NCI-H2196 treated with DMSO at 0.1 percent for 48 hours (cell line): ENCODE measurements at regions not wholly inside any gene's neighbourhood (a gene's known extent, or its start where the extent isn't known, plus 50 kb on each side); places are given as distances from the start of the nearest gene placed in this dataset.

ENCODE experiments used
- DNase-seq: peaks from one replicate; lab custom pipeline; 2025; ENCODE audit not compliant: unreplicated experiment; lab: John Stamatoyannopoulos, UW

- no peak for DNase-seq
These were observed 336.0 kb upstream of the ZFHX3 start for GRCh38 chr16:73383988-73384365.

DNA sequence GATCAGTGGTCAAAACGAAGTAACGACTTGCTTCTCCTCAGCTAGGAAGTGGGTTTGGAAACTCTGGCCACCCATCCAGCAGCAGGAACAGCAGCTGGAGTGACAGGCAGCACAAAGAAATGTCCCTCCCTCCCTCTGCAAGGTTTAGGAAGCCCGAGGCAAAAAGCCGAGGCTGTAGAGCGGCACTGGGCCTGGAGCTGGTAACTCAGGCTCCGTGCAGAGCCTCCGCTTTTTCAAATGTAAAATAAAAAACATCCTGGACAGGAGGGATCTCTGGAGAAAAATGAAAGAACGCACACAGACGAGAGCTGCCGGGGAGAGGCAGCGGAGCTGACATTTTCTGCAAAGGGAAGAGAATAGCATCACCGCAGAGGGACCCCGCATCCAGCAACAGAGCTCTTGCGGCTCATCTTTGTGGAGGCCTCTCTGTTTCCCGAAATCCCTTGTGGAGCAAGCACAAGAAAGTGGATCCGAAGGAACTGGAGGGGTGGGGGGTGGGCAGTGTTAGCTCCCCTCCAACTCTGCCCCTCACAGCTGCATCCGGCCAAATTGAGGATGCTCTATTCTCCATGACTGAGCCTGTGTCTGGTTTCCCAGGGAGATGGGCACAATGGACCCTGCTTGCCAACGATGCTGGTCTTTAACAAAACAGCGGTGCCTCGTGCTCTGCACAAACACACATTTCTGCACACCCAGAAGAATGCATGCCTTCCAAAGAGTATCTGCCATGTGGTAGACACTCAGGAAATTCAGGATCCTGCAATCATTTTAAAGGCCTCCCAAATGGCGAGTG lies 335.5 kb upstream of the ZFHX3 start:
- DNase-seq: no peak

DNA sequence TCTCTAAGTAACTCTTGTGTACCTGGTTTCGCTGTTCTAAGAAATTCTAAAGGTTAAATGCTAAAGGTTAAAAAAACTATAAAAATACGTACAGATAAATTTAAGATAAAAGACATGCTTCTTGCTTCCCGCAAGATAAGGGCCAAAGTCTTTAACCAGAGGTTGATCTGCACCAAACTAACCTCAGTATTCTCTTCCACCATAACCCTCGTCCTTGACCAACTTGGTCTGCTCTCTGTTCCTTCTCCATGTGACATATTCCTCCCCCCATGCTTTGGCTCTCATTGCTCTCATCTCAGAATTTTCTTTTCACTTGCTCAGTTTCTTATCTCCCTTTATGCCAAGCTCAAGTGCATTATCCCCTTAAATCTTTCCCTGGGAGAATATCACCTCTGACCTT lies 330.5 kb upstream of the ZFHX3 start:
- DNase-seq: no peak

GRCh38 chr16:73371584-73372319 lies 323.8 kb upstream of the ZFHX3 start:
- DNase-seq: no peak

DNA sequence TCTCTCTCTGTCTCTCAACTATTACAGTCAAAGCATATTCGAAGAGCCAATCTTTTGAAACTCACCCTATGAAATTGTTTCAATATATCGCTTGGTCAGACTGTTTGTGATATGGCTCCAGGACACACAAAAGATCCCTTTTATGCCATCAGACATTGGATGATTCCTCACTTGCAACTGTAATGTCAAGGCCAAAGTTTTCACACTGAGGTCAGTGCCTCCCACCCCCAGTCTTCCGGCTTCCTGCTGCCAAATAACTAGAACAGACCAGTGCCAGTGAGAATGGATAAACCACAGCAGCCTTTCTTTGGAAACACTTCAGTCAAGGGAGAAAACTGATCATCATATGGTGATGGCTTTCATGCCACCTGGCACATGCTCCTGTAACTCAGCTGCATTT lies 321.9 kb upstream of the ZFHX3 start:
- DNase-seq: no peak

- no peak for DNase-seq
These were observed 320.8 kb upstream of the ZFHX3 start for GRCh38 chr16:73368715-73369114.

GRCh38 chr16:73365016-73365551 lies 317.2 kb upstream of the ZFHX3 start:
- DNase-seq: no peak

- DNase-seq: no peak
These were observed 316.5 kb upstream of the ZFHX3 start for GRCh38 chr16:73364413-73364812.

GRCh38 chr16:73361061-73361460 lies 313.1 kb upstream of the ZFHX3 start:
- no peak for DNase-seq

DNA sequence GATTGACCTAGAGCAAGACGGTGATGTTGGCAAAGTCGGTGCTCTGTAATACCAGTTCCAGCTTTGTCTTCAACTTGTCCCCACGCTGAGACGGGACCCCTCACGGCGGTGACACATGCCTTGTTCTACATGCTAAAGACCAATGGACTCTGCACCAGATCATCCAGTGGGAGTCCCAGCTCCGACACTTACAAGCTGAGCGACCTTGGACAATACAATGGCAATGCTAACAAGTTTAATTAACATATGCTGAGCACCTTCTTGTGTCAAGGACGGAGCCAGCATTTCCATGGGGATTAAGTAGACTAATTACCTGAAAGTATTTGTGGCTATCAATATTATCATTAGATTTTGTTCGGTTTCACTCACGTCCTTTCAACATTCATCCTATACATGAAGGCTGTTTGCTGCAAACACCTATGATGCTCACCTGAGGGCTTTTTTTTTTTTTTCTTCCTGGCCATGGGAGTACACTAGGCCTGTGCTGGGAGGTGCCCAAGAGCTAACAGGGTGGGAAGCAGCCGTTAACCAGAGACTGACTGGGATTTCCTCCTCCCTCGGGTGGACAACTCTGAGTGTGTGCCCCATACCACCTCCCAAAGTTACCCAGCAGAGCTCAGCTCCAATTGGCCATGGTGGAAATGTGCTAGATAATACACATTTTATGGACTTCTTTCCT lies 308.6 kb upstream of the ZFHX3 start:
- no peak for DNase-seq

GRCh38 chr16:73355981-73356380 lies 308.1 kb upstream of the ZFHX3 start:
- DNase-seq: no peak

DNA sequence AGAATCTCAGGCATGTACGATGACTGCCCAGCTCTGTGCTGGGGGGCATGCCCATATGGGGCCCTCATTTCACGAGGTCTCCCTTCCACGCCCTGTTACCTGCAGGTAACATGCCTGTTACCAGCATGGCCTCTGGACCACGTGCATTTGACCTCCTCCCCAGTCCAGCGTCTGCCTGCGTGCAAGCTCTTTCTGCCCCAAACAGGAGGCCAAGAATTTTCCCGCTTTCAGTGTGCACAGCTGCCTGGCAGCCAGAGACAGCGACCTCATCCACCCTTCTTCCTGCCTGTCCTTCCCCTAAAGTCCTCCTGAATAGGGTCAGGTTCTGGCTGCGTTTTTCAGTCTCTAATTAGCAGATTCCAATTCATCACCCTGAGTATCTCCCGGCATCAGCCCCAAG lies 306.5 kb upstream of the ZFHX3 start:
- DNase-seq: no peak

- no peak for DNase-seq
These were observed 303.0 kb upstream of the ZFHX3 start for GRCh38 chr16:73350707-73351452.

GRCh38 chr16:73347500-73348375 lies 299.8 kb upstream of the ZFHX3 start:
- DNase-seq: no peak

GRCh38 chr16:73339821-73340220 lies 291.9 kb upstream of the ZFHX3 start:
- no peak for DNase-seq

GRCh38 chr16:73337373-73338296 lies 289.7 kb upstream of the ZFHX3 start:
- DNase-seq: no peak

- no peak for DNase-seq
These were observed 281.7 kb upstream of the ZFHX3 start for GRCh38 chr16:73329358-73330286.
